GM23248 (cell line): ENCODE measurements at regions not wholly inside any gene's neighbourhood (a gene's known extent, or its start where the extent isn't known, plus 50 kb on each side); places are given as distances from the start of the nearest gene placed in this dataset.

Source experiments
- DNase-seq: peaks from one replicate; pipeline ENCODE4 v3.0.0-alpha.2; 2015
- H2AFZ ChIP-seq: fragments of 200-600 bp; sonication (generic); 2 replicates; pipeline ENCODE4 v1.6.1; 2016; ENCODE audit warnings: antibody characterized with exemption
- H3F3A ChIP-seq: fragments of 200-600 bp; sonication (generic); 2 replicates; pipeline ENCODE4 v1.6.1; 2016; ENCODE audit warnings: mild to moderate bottlenecking, antibody characterized with exemption, mixed run types; ENCODE audit not compliant: insufficient read depth
- H3K27ac ChIP-seq: fragments of 200-600 bp; sonication (generic); 2 replicates; pipeline ENCODE4 v1.5.1; 2016; ENCODE audit warnings: mild to moderate bottlenecking
- H3K27me3 ChIP-seq: fragments of 200-600 bp; sonication (generic); replicated peaks from 2 replicates; pipeline ENCODE4 v1.6.1; 2016; ENCODE audit warnings: mild to moderate bottlenecking; ENCODE audit not compliant: insufficient read depth
- H3K36me3 ChIP-seq: fragments of 200-600 bp; sonication (generic); 2 replicates; pipeline ENCODE4 v1.6.1; 2016; ENCODE audit warnings: low read depth, mild to moderate bottlenecking
- H3K4me1 ChIP-seq: fragments of 200-600 bp; sonication (generic); 2 replicates; pipeline ENCODE4 v1.6.1; 2016; ENCODE audit warnings: mild to moderate bottlenecking; ENCODE audit not compliant: insufficient read depth
- H3K4me2 ChIP-seq: fragments of 200-600 bp; sonication (generic); one replicate; pipeline ENCODE4 v1.6.1; 2016; ENCODE audit warnings: mild to moderate bottlenecking; ENCODE audit not compliant: unreplicated experiment
- H3K4me3 ChIP-seq: fragments of 200-600 bp; sonication (generic); 2 replicates; pipeline ENCODE4 v1.5.1; 2016; ENCODE audit warnings: mild to moderate bottlenecking
- H3K79me2 ChIP-seq: fragments of 200-600 bp; sonication (generic); 2 replicates; pipeline ENCODE4 v1.6.1; 2016; ENCODE audit warnings: mild to moderate bottlenecking; ENCODE audit not compliant: insufficient read depth
- H3K9ac ChIP-seq: fragments of 200-600 bp; sonication (generic); 2 replicates; pipeline ENCODE4 v1.6.1; 2016; ENCODE audit warnings: mild to moderate bottlenecking
- H3K9me2 ChIP-seq: fragments of 200-600 bp; sonication (generic); 2 replicates; pipeline ENCODE4 v1.6.1; 2016; ENCODE audit warnings: mixed run types, mild to moderate bottlenecking, moderate library complexity; ENCODE audit not compliant: insufficient read depth
- H3K9me3 ChIP-seq: fragments of 200-600 bp; sonication (generic); one replicate; pipeline ENCODE4 v1.6.1; 2017; ENCODE audit warnings: low read depth
- H4K20me1 ChIP-seq: fragments of 200-600 bp; sonication (generic); 2 replicates; pipeline ENCODE4 v1.6.0; 2016; ENCODE audit not compliant: insufficient read depth
- EZH2 ChIP-seq: fragments of 200-600 bp; sonication (generic); IDR thresholded peaks from 2 replicates; pipeline ENCODE4 v1.6.1; 2018; ENCODE audit warnings: antibody characterized with exemption, mild to moderate bottlenecking; ENCODE audit not compliant: insufficient read depth, poor library complexity, severe bottlenecking
- EZH2phosphoT487 ChIP-seq: fragments of 200-600 bp; sonication (generic); IDR thresholded peaks from 2 replicates; pipeline ENCODE4 v1.6.1; 2018; ENCODE audit warnings: antibody characterized with exemption, moderate library complexity, mild to moderate bottlenecking, low read depth; ENCODE audit not compliant: insufficient read depth
- whole genome bisulfite sequencing, 2 experiments: methylation state at CpG; one replicate each; pipeline ENCODE4 v1.1.6; 2015 to 2017; ENCODE audit warnings: low lambda C conversion rate in 2 of 2, low coverage in 1 of 2; ENCODE audit errors: missing lambda C conversion rate in 2 of 2; 5-methylcytosine and 5-hydroxymethylcytosine counted together
- in situ Hi-C: fragments of 300-500 bp; cut with MboI; formaldehyde crosslinking; loops from 2 replicates; pipeline ENCODE4 v1.15.0; 2020

GRCh38 chr13:89465366-89465765, 1794.2 kb downstream of the SLITRK5 start:
- DNase-seq: peak; percentile 3
- no peaks in the 10 kb centered on the region for H3F3A ChIP-seq
- 16 to 29% methylated on average over 2 of the region's 2 CpGs for WGBS, 2 experiments

DNA sequence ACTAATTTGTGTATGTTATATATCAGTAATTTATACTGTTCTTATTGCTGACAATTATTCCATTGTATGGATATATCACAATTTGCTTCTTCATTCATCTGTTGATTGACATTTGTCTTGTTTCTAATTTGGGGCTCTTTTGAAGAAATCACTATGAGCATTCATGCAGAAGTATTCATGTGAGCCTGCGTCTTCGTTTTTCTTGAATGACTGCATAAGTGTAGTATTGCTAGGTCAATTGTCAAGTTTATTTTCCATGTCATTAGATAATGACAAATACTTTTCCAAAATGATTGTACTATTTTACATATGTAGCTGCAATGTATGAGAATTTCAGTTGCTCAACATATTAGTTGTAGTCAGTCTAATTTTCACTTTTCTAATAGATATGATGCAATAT, 1796.9 kb downstream of the SLITRK5 start:
- no peaks in the 10 kb centered on the region for H4K20me1 ChIP-seq
- TF ChIP-seq EZH2: no peak
- TF ChIP-seq EZH2phosphoT487: no peak
- H3K27me3 ChIP-seq: no peaks in the 10 kb centered on the region
- no peak overlapping the region for H3K27ac ChIP-seq
- no peak overlapping the region for H3K9ac ChIP-seq
- H3K9me3 ChIP-seq: no peaks in the 10 kb centered on the region
- H3F3A ChIP-seq: no peaks in the 10 kb centered on the region
- no peak overlapping the region for H2AFZ ChIP-seq
- no peaks in the 10 kb centered on the region for H3K9me2 ChIP-seq
- 51 to 65% methylated on average over 2 of the region's 2 CpGs for WGBS, 2 experiments
- in situ Hi-C loops: no loop called here
- no peak for DNase-seq
- H3K36me3 ChIP-seq: no peaks in the 10 kb centered on the region
- H3K4me3 ChIP-seq: no peak overlapping the region
- H3K4me2 ChIP-seq: no peak overlapping the region
- H3K4me1 ChIP-seq: no peaks in the 10 kb centered on the region
- H3K79me2 ChIP-seq: no peaks in the 10 kb centered on the region

More at GRCh38 chr13:89465366-89465765, 1794.2 kb downstream of the SLITRK5 start:
- Histone ChIP-seq H3K9me2 (no peaks in the 10 kb centered on the region), H3K4me2 (no peak overlapping the region), H3K36me3 (no peaks in the 10 kb centered on the region), H2AFZ (no peak overlapping the region), H3K4me3 (no peak overlapping the region), H3K79me2 (no peaks in the 10 kb centered on the region), H3K9ac (no peak overlapping the region), H3K9me3 (no peaks in the 10 kb centered on the region), H3K4me1 (no peaks in the 10 kb centered on the region), H3K27ac (no peak overlapping the region), H3K27me3 (no peaks in the 10 kb centered on the region), H4K20me1 (no peaks in the 10 kb centered on the region)
- in situ Hi-C loops: no loop called here
- TF ChIP-seq EZH2: no peak
- no peak for TF ChIP-seq EZH2phosphoT487

DNA sequence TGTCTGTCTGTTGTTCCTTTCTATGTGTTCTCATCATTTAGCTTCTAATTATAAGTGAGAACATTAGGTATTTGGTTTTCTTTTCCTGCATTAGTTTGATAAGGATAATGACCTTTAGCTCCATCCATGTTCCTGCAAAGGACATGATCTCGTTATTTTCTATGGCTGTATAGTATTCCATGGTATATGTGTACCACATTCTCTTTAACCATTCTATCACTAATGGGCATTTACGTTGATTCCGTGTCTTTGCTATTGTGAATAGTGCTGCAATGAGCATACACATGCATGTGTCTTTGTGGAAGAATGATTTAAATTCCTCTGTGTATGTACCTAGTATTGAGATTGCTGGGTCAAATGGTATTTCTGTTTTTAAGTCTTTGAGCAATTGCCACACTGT, 1799.7 kb downstream of the SLITRK5 start:
- no peaks in the 10 kb centered on the region for H3K36me3 ChIP-seq
- H3K9ac ChIP-seq: no peak overlapping the region
- H2AFZ ChIP-seq: no peak overlapping the region
- no peaks in the 10 kb centered on the region for H3K27me3 ChIP-seq
- DNase-seq: no peak
- no peak overlapping the region for H3K4me2 ChIP-seq
- H3K4me1 ChIP-seq: no peaks in the 10 kb centered on the region
- H3K4me3 ChIP-seq: no peak overlapping the region
- H3F3A ChIP-seq: no peaks in the 10 kb centered on the region
- TF ChIP-seq EZH2: no peak
- TF ChIP-seq EZH2phosphoT487: no peak
- H3K9me2 ChIP-seq: no peaks in the 10 kb centered on the region
- no peaks in the 10 kb centered on the region for H4K20me1 ChIP-seq
- no peaks in the 10 kb centered on the region for H3K9me3 ChIP-seq
- no peaks in the 10 kb centered on the region for H3K79me2 ChIP-seq
- in situ Hi-C loops: no loop called here
- no peak overlapping the region for H3K27ac ChIP-seq
- 39 to 42% methylated on average over 3 of the region's 3 CpGs for WGBS, 2 experiments

- Histone ChIP-seq H3K27me3 (no peaks in the 10 kb centered on the region), H3K9me3 (no peaks in the 10 kb centered on the region), H3K27ac (no peak overlapping the region), H3K9ac (no peak overlapping the region), H3K4me2 (no peak overlapping the region), H3K9me2 (no peaks in the 10 kb centered on the region), H4K20me1 (no peaks in the 10 kb centered on the region), H3K4me1 (no peaks in the 10 kb centered on the region), H3K79me2 (no peaks in the 10 kb centered on the region), H3K4me3 (no peak overlapping the region), H3F3A (no peaks in the 10 kb centered on the region), H3K36me3 (no peaks in the 10 kb centered on the region), H2AFZ (no peak overlapping the region)
- TF ChIP-seq EZH2 (no peak), EZH2phosphoT487 (no peak)
- DNase-seq: no peak
- in situ Hi-C loops: no loop called here
Measured at GRCh38 chr13:89474432-89474831, 1803.3 kb downstream of the SLITRK5 start.

GRCh38 chr13:89486065-89486464, 1814.9 kb downstream of the SLITRK5 start:
- whole genome bisulfite sequencing, 2 experiments: 58 to 63% methylated on average over 1 of the region's 1 CpG

More at GRCh38 chr13:89486065-89486464, 1814.9 kb downstream of the SLITRK5 start:
- Histone ChIP-seq H3F3A (no peaks in the 10 kb centered on the region), H4K20me1 (no peaks in the 10 kb centered on the region), H3K9me2 (no peaks in the 10 kb centered on the region), H3K9me3 (no peaks in the 10 kb centered on the region), H3K27me3 (no peaks in the 10 kb centered on the region), H3K36me3 (no peaks in the 10 kb centered on the region), H3K79me2 (no peaks in the 10 kb centered on the region), H3K9ac (no peak overlapping the region), H3K4me3 (no peak overlapping the region), H3K4me1 (no peaks in the 10 kb centered on the region), H3K27ac (no peak overlapping the region), H3K4me2 (no peak overlapping the region), H2AFZ (no peak overlapping the region)
- in situ Hi-C loops: no loop called here
- TF ChIP-seq EZH2 (no peak), EZH2phosphoT487 (no peak)
- DNase-seq: no peak
